Fibroblast of mammary gland (primary cell): ENCODE measurements at regions not wholly inside any gene's neighbourhood (a gene's known extent, or its start where the extent isn't known, plus 50 kb on each side); places are given as distances from the start of the nearest gene placed in this dataset.

Experiments used
- DNase-seq: peaks from one replicate; pipeline ENCODE4 v3.0.0-alpha.2; 2010; ENCODE audit warnings: low read depth
- H3K4me3 ChIP-seq: 2 replicates; pipeline ENCODE4 v1.5.1; 2011; ENCODE audit warnings: low read depth, mild to moderate bottlenecking, low read length, moderate library complexity; ENCODE audit not compliant: control insufficient read depth
- CTCF ChIP-seq: conservative IDR thresholded peaks from 2 replicates; pipeline ENCODE4 v1.5.1; 2011; ENCODE audit warnings: low read depth, low read length, inconsistent platforms; ENCODE audit not compliant: control insufficient read depth, insufficient read depth

GRCh38 chr18:69209761-69210160 is 190.9 kb upstream of the DOK6 start:
- TF ChIP-seq CTCF, result no peak
- no peak overlapping the region for H3K4me3 ChIP-seq
- no peak for DNase-seq

GRCh38 chr18:69213842-69214241 is 186.8 kb upstream of the DOK6 start:
- TF ChIP-seq CTCF, result no peak
- no peak overlapping the region for H3K4me3 ChIP-seq
- DNase-seq, result no peak

GRCh38 chr18:69215161-69215560 is 185.5 kb upstream of the DOK6 start:
- DNase-seq, result no peak
- no peak for TF ChIP-seq CTCF
- H3K4me3 ChIP-seq, result no peak overlapping the region

- no peak for DNase-seq
- TF ChIP-seq CTCF, result no peak
These were observed 184.4 kb upstream of the DOK6 start for GRCh38 chr18:69216321-69216720.

GRCh38 chr18:69217196-69218000 is 183.3 kb upstream of the DOK6 start:
- no peak for DNase-seq
- TF ChIP-seq CTCF, result no peak
- H3K4me3 ChIP-seq, result no peak overlapping the region

More at GRCh38 chr18:69216321-69216720, 184.4 kb upstream of the DOK6 start:
- H3K4me3 ChIP-seq, result no peak overlapping the region

GRCh38 chr18:69220529-69220928 is 180.2 kb upstream of the DOK6 start:
- no peak overlapping the region for H3K4me3 ChIP-seq
- no peak for TF ChIP-seq CTCF
- DNase-seq, result no peak
